GM18505 (cell line): ENCODE measurements at regions not wholly inside any gene's neighbourhood (a gene's known extent, or its start where the extent isn't known, plus 50 kb on each side); places are given as distances from the start of the nearest gene placed in this dataset.

Experiments used
- ATAC-seq: cut with Tn5 transposase; IDR thresholded peaks from one replicate; pipeline ENCODE4 v1.9.1; 2021; ENCODE audit not compliant: unreplicated experiment
- POLR2A ChIP-seq: IDR thresholded peaks from 4 replicates; pipeline ENCODE4 v1.6.1; 2011; ENCODE audit warnings: borderline replicate concordance; ENCODE audit not compliant: insufficient read depth, insufficient read length; ENCODE audit errors: extremely low read depth

- ATAC-seq = no peak
- no peak for TF ChIP-seq POLR2A
These were observed 323.1 kb upstream of the ADAMTS5 start for GRCh38 chr21:27290028-27290427.

GRCh38 chr21:27286760-27287159 lies 319.9 kb upstream of the ADAMTS5 start:
- ATAC-seq = no peak
- TF ChIP-seq POLR2A = no peak

- no peak for ATAC-seq
- TF ChIP-seq POLR2A = no peak
These were observed 310.2 kb upstream of the ADAMTS5 start for GRCh38 chr21:27277110-27277509.

- ATAC-seq = no peak
- no peak for TF ChIP-seq POLR2A
These were observed 308.5 kb upstream of the ADAMTS5 start for GRCh38 chr21:27275294-27275927.

- TF ChIP-seq POLR2A = no peak
- no peak for ATAC-seq
These were observed 302.8 kb upstream of the ADAMTS5 start for GRCh38 chr21:27269644-27270043.

- no peak for ATAC-seq
- no peak for TF ChIP-seq POLR2A
These were observed 301.4 kb upstream of the ADAMTS5 start for GRCh38 chr21:27268290-27268689.

GRCh38 chr21:27265949-27266348 lies 299.1 kb upstream of the ADAMTS5 start:
- TF ChIP-seq POLR2A = no peak
- no peak for ATAC-seq

GRCh38 chr21:27265492-27265891 lies 298.6 kb upstream of the ADAMTS5 start:
- no peak for ATAC-seq
- no peak for TF ChIP-seq POLR2A

GRCh38 chr21:27261676-27262075 lies 294.8 kb upstream of the ADAMTS5 start:
- ATAC-seq = no peak
- no peak for TF ChIP-seq POLR2A

GRCh38 chr21:27260728-27261127 lies 293.8 kb upstream of the ADAMTS5 start:
- no peak for ATAC-seq
- no peak for TF ChIP-seq POLR2A

- TF ChIP-seq POLR2A = no peak
These were observed 292.0 kb upstream of the ADAMTS5 start for GRCh38 chr21:27258742-27259448.

GRCh38 chr21:27257908-27258556 lies 291.1 kb upstream of the ADAMTS5 start:
- ATAC-seq = no peak
- TF ChIP-seq POLR2A = no peak

More at GRCh38 chr21:27258742-27259448, 292.0 kb upstream of the ADAMTS5 start:
- ATAC-seq = no peak

GRCh38 chr21:27257226-27257625 lies 290.3 kb upstream of the ADAMTS5 start:
- no peak for TF ChIP-seq POLR2A
- ATAC-seq = no peak

GRCh38 chr21:27251752-27252151 lies 284.9 kb upstream of the ADAMTS5 start:
- no peak for ATAC-seq
- TF ChIP-seq POLR2A = no peak
